ENCODE measurements at regions not wholly inside any gene's neighbourhood (a gene's known extent, or its start where the extent isn't known, plus 50 kb on each side); places are given as distances from the start of the nearest gene placed in this dataset.

- TF ChIP-seq CTCF (IDR thresholded peaks at IDR 0.05; ENCODE audit: low read depth, low read length) (no peak), EZH2phosphoT487 (IDR thresholded peaks at IDR 0.05; ENCODE audit: low read depth) (no peak)
- H3K36me3 ChIP-seq (replicated peaks; ENCODE audit: low read depth, low read length), result no peaks in the 10 kb centered on the region
Measured at GRCh38 chr5:39977066-39977655, 552.4 kb upstream of the DAB2 start.

GRCh38 chr5:39970117-39970798 lies 545.5 kb upstream of the DAB2 start:
- Histone ChIP-seq H3K79me2 (ENCODE audit: low read length) (no peaks in the 10 kb centered on the region), H4K20me1 (ENCODE audit: insufficient read depth, low read length) (no peaks in the 10 kb centered on the region), H3K4me1 (ENCODE audit: low read length) (no peaks in the 10 kb centered on the region), H3K36me3 (replicated peaks; ENCODE audit: low read depth, low read length) (no peaks in the 10 kb centered on the region), H2AFZ (ENCODE audit: low read depth, low read length) (no peak overlapping the region), H3K4me2 (ENCODE audit: low read length) (no peak overlapping the region), H3K4me3 (ENCODE audit: low read length) (no peak overlapping the region), H3K9ac (ENCODE audit: low read length) (no peak overlapping the region), H3K9me3 (ENCODE audit: insufficient read depth, low read length) (no peaks in the 10 kb centered on the region), H3K27ac (ENCODE audit: low read length) (no peak overlapping the region), H3K27me3 (ENCODE audit: low read depth, low read length) (no peaks in the 10 kb centered on the region)
- TF ChIP-seq EZH2phosphoT487 (IDR thresholded peaks at IDR 0.05; ENCODE audit: low read depth) (no peak), CTCF (IDR thresholded peaks at IDR 0.05; ENCODE audit: low read depth, low read length) (no peak)

More at GRCh38 chr5:39977066-39977655, 552.4 kb upstream of the DAB2 start:
- H3K9ac ChIP-seq (ENCODE audit: low read length), result no peak overlapping the region
- H4K20me1 ChIP-seq (ENCODE audit: insufficient read depth, low read length), result no peaks in the 10 kb centered on the region
- no peaks in the 10 kb centered on the region for H3K79me2 ChIP-seq (ENCODE audit: low read length)
- H3K27ac ChIP-seq (ENCODE audit: low read length), result no peak overlapping the region
- H3K4me3 ChIP-seq (ENCODE audit: low read length), result no peak overlapping the region
- H3K4me1 ChIP-seq (ENCODE audit: low read length), result no peaks in the 10 kb centered on the region
- no peak overlapping the region for H2AFZ ChIP-seq (ENCODE audit: low read depth, low read length)
- H3K4me2 ChIP-seq (ENCODE audit: low read length), result no peak overlapping the region
- H3K27me3 ChIP-seq (ENCODE audit: low read depth, low read length), result no peaks in the 10 kb centered on the region
- H3K9me3 ChIP-seq (ENCODE audit: insufficient read depth, low read length), result no peaks in the 10 kb centered on the region

- no peak for TF ChIP-seq CTCF (IDR thresholded peaks at IDR 0.05; ENCODE audit: low read depth, low read length)
- no peak for TF ChIP-seq EZH2phosphoT487 (IDR thresholded peaks at IDR 0.05; ENCODE audit: low read depth)
- Histone ChIP-seq H3K4me3 (ENCODE audit: low read length) (no peak overlapping the region), H2AFZ (ENCODE audit: low read depth, low read length) (no peak overlapping the region)
Measured at GRCh38 chr5:39968381-39968780, 543.6 kb upstream of the DAB2 start.

GRCh38 chr5:39955156-39955555 lies 530.4 kb upstream of the DAB2 start:
- Histone ChIP-seq H4K20me1 (ENCODE audit: insufficient read depth, low read length) (no peaks in the 10 kb centered on the region), H3K27me3 (ENCODE audit: low read depth, low read length) (no peaks in the 10 kb centered on the region), H3K79me2 (ENCODE audit: low read length) (no peaks in the 10 kb centered on the region), H2AFZ (ENCODE audit: low read depth, low read length) (no peak overlapping the region), H3K9ac (ENCODE audit: low read length) (no peak overlapping the region), H3K27ac (ENCODE audit: low read length) (no peak overlapping the region), H3K4me3 (ENCODE audit: low read length) (no peak overlapping the region), H3K4me2 (ENCODE audit: low read length) (no peak overlapping the region), H3K36me3 (replicated peaks; ENCODE audit: low read depth, low read length) (no peaks in the 10 kb centered on the region), H3K9me3 (ENCODE audit: insufficient read depth, low read length) (no peaks in the 10 kb centered on the region), H3K4me1 (ENCODE audit: low read length) (no peaks in the 10 kb centered on the region)
- TF ChIP-seq CTCF (IDR thresholded peaks at IDR 0.05; ENCODE audit: low read depth, low read length) (no peak), EZH2phosphoT487 (IDR thresholded peaks at IDR 0.05; ENCODE audit: low read depth) (no peak)

More at GRCh38 chr5:39968381-39968780, 543.6 kb upstream of the DAB2 start:
- Histone ChIP-seq H3K9ac (ENCODE audit: low read length) (no peak overlapping the region), H4K20me1 (ENCODE audit: insufficient read depth, low read length) (no peaks in the 10 kb centered on the region), H3K36me3 (replicated peaks; ENCODE audit: low read depth, low read length) (no peaks in the 10 kb centered on the region), H3K27me3 (ENCODE audit: low read depth, low read length) (no peaks in the 10 kb centered on the region), H3K9me3 (ENCODE audit: insufficient read depth, low read length) (no peaks in the 10 kb centered on the region), H3K4me2 (ENCODE audit: low read length) (no peak overlapping the region), H3K79me2 (ENCODE audit: low read length) (no peaks in the 10 kb centered on the region), H3K4me1 (ENCODE audit: low read length) (no peaks in the 10 kb centered on the region), H3K27ac (ENCODE audit: low read length) (no peak overlapping the region)

Data from OCI-LY3 (cell line).